ENCODE measurements at regions not wholly inside any gene's neighbourhood (a gene's known extent, or its start where the extent isn't known, plus 50 kb on each side); places are given as distances from the start of the nearest gene placed in this dataset.
A peak's percentile ranks its signal among the peaks of the same experiment; 100 is the strongest.

- TF ChIP-seq CTCF (IDR thresholded peaks at IDR 0.05; ENCODE audit: low read depth, low read length): no peak
- DNase-seq (ENCODE audit: low read depth in 2 of 2): peak; percentile 9 to 12
- no peak overlapping the region for H3K4me3 ChIP-seq (replicated peaks in 1 of 2; ENCODE audit: low read depth in 2 of 2, low read length in 2 of 2)
Observed at GRCh38 chr13:105773863-105774538, 761.5 kb downstream of the EFNB2 start.

GRCh38 chr13:105773241-105773640 lies 762.2 kb downstream of the EFNB2 start:
- no peak for TF ChIP-seq CTCF (IDR thresholded peaks at IDR 0.05; ENCODE audit: low read depth, low read length)
- H3K4me3 ChIP-seq (replicated peaks in 1 of 2; ENCODE audit: low read depth in 2 of 2, low read length in 2 of 2): no peak overlapping the region
- no peak for DNase-seq (ENCODE audit: low read depth in 2 of 2)

GRCh38 chr13:105764486-105764885 lies 771.0 kb downstream of the EFNB2 start:
- no peak overlapping the region for H3K4me3 ChIP-seq (replicated peaks in 1 of 2; ENCODE audit: low read depth in 2 of 2, low read length in 2 of 2)
- TF ChIP-seq CTCF (IDR thresholded peaks at IDR 0.05; ENCODE audit: low read depth, low read length): no peak
- no peak for DNase-seq (ENCODE audit: low read depth in 2 of 2)

- DNase-seq (ENCODE audit: low read depth in 2 of 2): no peak
- no peak overlapping the region for H3K4me3 ChIP-seq (replicated peaks in 1 of 2; ENCODE audit: low read depth in 2 of 2, low read length in 2 of 2)
- TF ChIP-seq CTCF (IDR thresholded peaks at IDR 0.05; ENCODE audit: low read depth, low read length): no peak
Observed at GRCh38 chr13:105763851-105764250, 771.6 kb downstream of the EFNB2 start.

- TF ChIP-seq CTCF (IDR thresholded peaks at IDR 0.05; ENCODE audit: low read depth, low read length): no peak
- H3K4me3 ChIP-seq (replicated peaks in 1 of 2; ENCODE audit: low read depth in 2 of 2, low read length in 2 of 2): no peak overlapping the region
- DNase-seq (ENCODE audit: low read depth in 2 of 2): no peak
Observed at GRCh38 chr13:105762096-105762495, 773.4 kb downstream of the EFNB2 start.

- TF ChIP-seq CTCF (IDR thresholded peaks at IDR 0.05; ENCODE audit: low read depth, low read length): no peak
- DNase-seq (ENCODE audit: low read depth in 2 of 2): no peak
- H3K4me3 ChIP-seq (replicated peaks in 1 of 2; ENCODE audit: low read depth in 2 of 2, low read length in 2 of 2): no peak overlapping the region
Observed at GRCh38 chr13:105758918-105759860, 776.3 kb downstream of the EFNB2 start.
